ENCODE measurements at regions not wholly inside any gene's neighbourhood (a gene's known extent, or its start where the extent isn't known, plus 50 kb on each side); places are given as distances from the start of the nearest gene placed in this dataset.

- no peak overlapping the region for H4K5ac ChIP-seq (ENCODE audit: insufficient read length, low read depth, low read length)
- H3K14ac ChIP-seq (ENCODE audit: insufficient read length) = no peak overlapping the region
- no peak overlapping the region for H2BK120ac ChIP-seq (replicated peaks; ENCODE audit: low read depth, low read length)
- H3K4me3 ChIP-seq (ENCODE audit: extremely low read depth in 1 of 4, insufficient read depth in 2 of 4, low read depth in 3 of 4, low read length in 4 of 4) = no peak overlapping the region
- no peak overlapping the region for H3K4ac ChIP-seq (replicated peaks; ENCODE audit: insufficient read length, low read depth, low read length)
- H3K23ac ChIP-seq (ENCODE audit: insufficient read length) = no peak overlapping the region
- no peak overlapping the region for H2AK5ac ChIP-seq (ENCODE audit: low read depth, low read length)
- H3K56ac ChIP-seq (replicated peaks; ENCODE audit: insufficient read length, low read depth, low read length) = no peak overlapping the region
- H3K4me2 ChIP-seq (ENCODE audit: insufficient read depth in 1 of 2, low read depth in 2 of 2, low read length in 2 of 2) = no peak overlapping the region
- H2AFZ ChIP-seq (ENCODE audit: low read length) = no peak overlapping the region
- no peak overlapping the region for H2BK12ac ChIP-seq (ENCODE audit: low read depth, low read length)
- no peaks in the 10 kb centered on the region for H3K79me1 ChIP-seq (ENCODE audit: low read depth, low read length)
- WGBS, 2 experiments (ENCODE audit: extremely low coverage in 1 of 2, insufficient coverage in 1 of 2, insufficient read length in 1 of 2, insufficient replicate concordance in 2 of 2, low coverage in 1 of 2, low lambda C conversion rate in 2 of 2, missing lambda C conversion rate in 1 of 2) = 96% methylated on average over 7 of the region's 7 CpGs; no CpG with 5 or more reads in 1 of the 2 experiments
- no peaks in the 10 kb centered on the region for H4K20me1 ChIP-seq (replicated peaks in 1 of 2; ENCODE audit: control insufficient read depth in 1 of 2, insufficient read depth in 2 of 2, low read length in 2 of 2)
- H3K36me3 ChIP-seq (ENCODE audit: control insufficient read depth in 2 of 4, insufficient read depth in 4 of 4, low read length in 3 of 4) = no peaks in the 10 kb centered on the region
- H3K27ac ChIP-seq (ENCODE audit: low read depth, low read length) = no peak overlapping the region
- H3K18ac ChIP-seq (ENCODE audit: extremely low read depth, low read length) = no peak overlapping the region
- no peak overlapping the region for H4K8ac ChIP-seq (ENCODE audit: extremely low read depth, insufficient read depth, low read length)
- ChIA-PET CTCF (ENCODE audit: partially characterized antibody) (interaction anchor here (0.5 to 2.2 kb wide), 4 partner anchors 42 to 206 kb away, joined by 3 to 5 read pairs (median 3); no protein-coding TSS in a partner anchor), POLR2A (ENCODE audit: partially characterized antibody) (no interaction called here)
- no peaks in the 10 kb centered on the region for H3K27me3 ChIP-seq (replicated peaks in 1 of 4; ENCODE audit: control insufficient read depth in 3 of 4, extremely low read depth in 1 of 4, insufficient read depth in 3 of 4, low read length in 3 of 4)
- DNase-seq (ENCODE audit: low read depth in 1 of 2, low spot score in 2 of 2) = no peak
- H2BK20ac ChIP-seq (ENCODE audit: low read length) = no peak overlapping the region
- peaks cover 0 to 3% (median 2%) of the 10 kb centered on the region in 4 experiments; a peak in 4 of 7 replicates for H3K4me1 ChIP-seq (replicated peaks in 1 of 4; ENCODE audit: control insufficient read depth in 3 of 4, insufficient read depth in 4 of 4, low read length in 3 of 4)
- H3K23me2 ChIP-seq (ENCODE audit: low read depth, low read length) = no peaks in the 10 kb centered on the region
- peaks cover 0 to 3% of the 10 kb centered on the region in 2 experiments; a peak in 1 of 4 replicates for H3K9me3 ChIP-seq (ENCODE audit: insufficient read depth in 2 of 2, low read depth in 1 of 2, low read length in 1 of 2)
- TF ChIP-seq RXRA (IDR thresholded peaks at IDR 0.05; ENCODE audit: insufficient read depth, low read depth, low read length) (no peak), CHD1 (IDR thresholded peaks at IDR 0.05; ENCODE audit: low read depth, low read length) (no peak), POU5F1 (IDR thresholded peaks at IDR 0.05; ENCODE audit: low read depth, low read length) (no peak), KDM1A (IDR thresholded peaks at IDR 0.05; ENCODE audit: borderline replicate concordance, low read length) (peak; percentile 80)
- no peak overlapping the region for H2BK5ac ChIP-seq (ENCODE audit: low read depth, low read length)
- no peaks in the 10 kb centered on the region for H3K79me2 ChIP-seq (ENCODE audit: control insufficient read depth in 1 of 2, insufficient read depth in 2 of 2, low read length in 2 of 2)
- no peak overlapping the region for H4K91ac ChIP-seq (replicated peaks; ENCODE audit: insufficient read length, low read length)
- H3K9ac ChIP-seq (replicated peaks in 1 of 4; ENCODE audit: extremely low read depth in 1 of 4, low read depth in 3 of 4, low read length in 3 of 4) = no peak overlapping the region
- no peak overlapping the region for H2BK15ac ChIP-seq (ENCODE audit: low read length)
- FAIRE-seq = no peak
These were observed 280.5 kb downstream of the ICE1 start for GRCh38 chr5:5702934-5703333.

All from H1 (cell line).